CD14-positive monocyte (primary cell): ENCODE measurements at regions not wholly inside any gene's neighbourhood (a gene's known extent, or its start where the extent isn't known, plus 50 kb on each side); places are given as distances from the start of the nearest gene placed in this dataset.

Source experiments
- DNase-seq, 3 donors: peaks; one replicate each; pipeline ENCODE4 v3.0.0-alpha.2; 2011 to 2022
- H2AFZ ChIP-seq: 2 replicates; pipeline ENCODE4 v1.6.0; 2012; ENCODE audit warnings: mild to moderate bottlenecking, low read depth, low read length, inconsistent platforms; ENCODE audit not compliant: insufficient read depth, poor library complexity, severe bottlenecking
- H3K27ac ChIP-seq, 2 donors: 1 replicate in 1 of 2; 2 replicates in 1 of 2; pipeline ENCODE4 v1.5.1; 2012 to 2013; ENCODE audit warnings: low read length in 2 of 2, control low read depth in 1 of 2, inconsistent platforms in 1 of 2, low read depth in 1 of 2, mild to moderate bottlenecking in 1 of 2
- H3K27me3 ChIP-seq, 2 donors: one replicate each; pipeline versions ENCODE4 v1.6.0 to v1.6.1; 2011 to 2013; ENCODE audit warnings: low read length in 2 of 2; ENCODE audit not compliant: control insufficient read depth in 2 of 2, insufficient read depth in 2 of 2
- H3K36me3 ChIP-seq, 2 donors: replicated peaks in 1 of 2; 1 replicate in 1 of 2; 2 replicates in 1 of 2; pipeline versions ENCODE4 v1.5.1 to v1.6.1; 2012 to 2013; ENCODE audit warnings: low read length in 2 of 2, control low read depth in 1 of 2, inconsistent platforms in 1 of 2, mild to moderate bottlenecking in 1 of 2; ENCODE audit not compliant: insufficient read depth in 2 of 2, control insufficient read depth in 1 of 2
- H3K4me1 ChIP-seq, 2 donors: 1 replicate in 1 of 2; 2 replicates in 1 of 2; pipeline versions ENCODE4 v1.5.1 to v1.6.1; 2012 to 2013; ENCODE audit warnings: low read length in 2 of 2, control low read depth in 1 of 2, inconsistent platforms in 1 of 2, mild to moderate bottlenecking in 1 of 2, moderate library complexity in 1 of 2; ENCODE audit not compliant: insufficient read depth in 2 of 2, control insufficient read depth in 1 of 2
- H3K4me2 ChIP-seq: replicated peaks from 2 replicates; pipeline ENCODE3; 2012; ENCODE audit warnings: low read length, moderate library complexity, mild to moderate bottlenecking; ENCODE audit not compliant: poor library complexity, severe bottlenecking; ENCODE audit errors: extremely low read depth
- H3K4me3 ChIP-seq, 3 experiments: fragments of 200-600 bp in 1 of 3; sonication (generic) in 1 of 3; replicated peaks in 1 of 3; 1 replicate in 2 of 3; 2 replicates in 1 of 3; pipeline ENCODE4 v1.5.1; 2011 to 2013; ENCODE audit warnings: low read length in 3 of 3, mild to moderate bottlenecking in 3 of 3, control low read depth in 2 of 3, low read depth in 2 of 3, inconsistent platforms in 1 of 3, moderate library complexity in 1 of 3
- H3K79me2 ChIP-seq: 2 replicates; pipeline ENCODE4 v1.6.0; 2012; ENCODE audit warnings: mild to moderate bottlenecking, control low read depth, inconsistent platforms, low read length, moderate library complexity; ENCODE audit not compliant: insufficient read depth
- H3K9ac ChIP-seq: 2 replicates; pipeline ENCODE4 v1.6.0; 2017; ENCODE audit warnings: low read length, mild to moderate bottlenecking; ENCODE audit not compliant: insufficient read depth, poor library complexity, severe bottlenecking
- H3K9me3 ChIP-seq, 2 donors: replicated peaks in 1 of 2; 1 replicate in 1 of 2; 2 replicates in 1 of 2; pipeline versions ENCODE4 v1.5.1 to v1.6.1; 2012 to 2013; ENCODE audit warnings: low read length in 2 of 2, control low read depth in 1 of 2; ENCODE audit not compliant: control insufficient read depth in 1 of 2, insufficient read depth in 1 of 2
- H4K20me1 ChIP-seq: 2 replicates; pipeline ENCODE4 v1.6.0; 2012; ENCODE audit warnings: mild to moderate bottlenecking, low read length, control low read depth, moderate library complexity; ENCODE audit not compliant: insufficient read depth
- H3K27ac Mint-ChIP-seq, 7 donors: one replicate each; pipeline ENCODE4 v1.8.0; 2020; ENCODE audit warnings: mild to moderate bottlenecking in 7 of 7, mixed read lengths in 7 of 7, moderate library complexity in 6 of 7, inconsistent platforms in 2 of 7
- H3K27me3 Mint-ChIP-seq, 3 donors: one replicate each; pipeline ENCODE4 v1.8.0; 2021 to 2022; ENCODE audit warnings: low read depth in 3 of 3, mild to moderate bottlenecking in 3 of 3, mixed read lengths in 3 of 3, moderate library complexity in 3 of 3, inconsistent platforms in 1 of 3
- H3K36me3 Mint-ChIP-seq, 2 donors: one replicate each; pipeline ENCODE4 v1.8.0; 2020; ENCODE audit warnings: mixed read lengths in 2 of 2, inconsistent platforms in 1 of 2, mild to moderate bottlenecking in 1 of 2
- H3K4me1 Mint-ChIP-seq: one replicate; pipeline ENCODE4 v1.8.0; 2020; ENCODE audit warnings: mild to moderate bottlenecking, mixed read lengths
- H3K4me3 Mint-ChIP-seq, 2 donors: one replicate each; pipeline ENCODE4 v1.8.0; 2020; ENCODE audit warnings: mild to moderate bottlenecking in 2 of 2, mixed read lengths in 2 of 2, moderate library complexity in 1 of 2
- H3K9me3 Mint-ChIP-seq, 7 donors: one replicate each; pipeline ENCODE4 v1.8.0; 2020 to 2022; ENCODE audit warnings: mixed read lengths in 7 of 7, mild to moderate bottlenecking in 6 of 7, moderate library complexity in 6 of 7, inconsistent platforms in 2 of 7
- CTCF ChIP-seq: fragments of 200-600 bp; IDR thresholded peaks from one replicate; pipeline ENCODE4 v1.8.0; 2022; ENCODE audit warnings: antibody characterized with exemption, mild to moderate bottlenecking
- WGBS: methylation state at CpG from one replicate; pipeline ENCODE4 v1.1.5; 2013; ENCODE audit warnings: missing lambda C conversion rate; ENCODE audit not compliant: insufficient coverage; 5-methylcytosine and 5-hydroxymethylcytosine counted together
- intact Hi-C, 2 donors: fragments of 100-400 bp; cut with micrococcal nuclease; formaldehyde crosslinking; loops; one replicate each; pipeline versions ENCODE4 v1.15.0 to v1.15.1; 2023

- Histone ChIP-seq H3K9ac (no peak overlapping the region), H3K4me1 (no peaks in the 10 kb centered on the region), H3K27me3 (no peaks in the 10 kb centered on the region), H3K9me3 (no peaks in the 10 kb centered on the region), H4K20me1 (no peaks in the 10 kb centered on the region), H3K79me2 (no peaks in the 10 kb centered on the region), H3K27ac (no peak overlapping the region), H3K36me3 (no peaks in the 10 kb centered on the region), H2AFZ (no peak overlapping the region), H3K4me3 (no peak overlapping the region), H3K4me2 (no peak overlapping the region)
- intact Hi-C loops: no loop called here
- 100% methylated on average over 1 of the region's 4 CpGs for WGBS
- no peaks in the 10 kb centered on the region for H3K4me1 Mint-ChIP-seq
- H3K4me3 Mint-ChIP-seq: no peak overlapping the region
- no peak overlapping the region for H3K27ac Mint-ChIP-seq
- H3K36me3 Mint-ChIP-seq: no peaks in the 10 kb centered on the region
- H3K9me3 Mint-ChIP-seq: peaks cover 0 to 26% (median 4%) of the 10 kb centered on the region in 7 donors
- no peak for DNase-seq
- no peak for TF ChIP-seq CTCF
- H3K27me3 Mint-ChIP-seq: peaks cover 0 to 1% (median 0%) of the 10 kb centered on the region in 3 donors
Observed at GRCh38 chr20:60638430-60639098, 613.5 kb upstream of the CDH4 start.

GRCh38 chr20:60641879-60642447, 610.1 kb upstream of the CDH4 start:
- H3K36me3 Mint-ChIP-seq: no peaks in the 10 kb centered on the region
- DNase-seq: no peak
- Histone ChIP-seq H4K20me1 (no peaks in the 10 kb centered on the region), H3K36me3 (no peaks in the 10 kb centered on the region), H3K4me1 (no peaks in the 10 kb centered on the region), H3K79me2 (no peaks in the 10 kb centered on the region), H3K9ac (no peak overlapping the region), H2AFZ (no peak overlapping the region), H3K4me2 (no peak overlapping the region), H3K9me3 (no peaks in the 10 kb centered on the region), H3K4me3 (no peak overlapping the region), H3K27ac (no peak overlapping the region), H3K27me3 (peaks cover 0 to 2% of the 10 kb centered on the region in 2 donors)
- WGBS: 95% methylated on average over 5 of the region's 8 CpGs
- H3K4me3 Mint-ChIP-seq: no peak overlapping the region
- H3K4me1 Mint-ChIP-seq: no peaks in the 10 kb centered on the region
- H3K9me3 Mint-ChIP-seq: peaks cover 0 to 15% (median 2%) of the 10 kb centered on the region in 7 donors
- peaks cover 0 to 2% (median 0%) of the 10 kb centered on the region in 3 donors for H3K27me3 Mint-ChIP-seq
- intact Hi-C loops: no loop called here
- no peak overlapping the region for H3K27ac Mint-ChIP-seq
- TF ChIP-seq CTCF: no peak
